PC-9 (cell line): ENCODE measurements at regions not wholly inside any gene's neighbourhood (a gene's known extent, or its start where the extent isn't known, plus 50 kb on each side); places are given as distances from the start of the nearest gene placed in this dataset.

Experiments
- EZH2 ChIP-seq: fragments of 200-600 bp; sonication (generic); IDR thresholded peaks from 2 replicates; pipeline ENCODE4 v1.8.0; 2017; ENCODE audit warnings: antibody characterized with exemption, low read depth
- TF ChIP-seq, protein P1 (sequence below): fragments of 200-600 bp; sonication (generic); conservative IDR thresholded peaks from 2 replicates; pipeline ENCODE4 v1.6.1; 2017; ENCODE audit warnings: mixed run types, antibody characterized with exemption, mild to moderate bottlenecking, moderate library complexity

- TF ChIP-seq, protein P1, sequence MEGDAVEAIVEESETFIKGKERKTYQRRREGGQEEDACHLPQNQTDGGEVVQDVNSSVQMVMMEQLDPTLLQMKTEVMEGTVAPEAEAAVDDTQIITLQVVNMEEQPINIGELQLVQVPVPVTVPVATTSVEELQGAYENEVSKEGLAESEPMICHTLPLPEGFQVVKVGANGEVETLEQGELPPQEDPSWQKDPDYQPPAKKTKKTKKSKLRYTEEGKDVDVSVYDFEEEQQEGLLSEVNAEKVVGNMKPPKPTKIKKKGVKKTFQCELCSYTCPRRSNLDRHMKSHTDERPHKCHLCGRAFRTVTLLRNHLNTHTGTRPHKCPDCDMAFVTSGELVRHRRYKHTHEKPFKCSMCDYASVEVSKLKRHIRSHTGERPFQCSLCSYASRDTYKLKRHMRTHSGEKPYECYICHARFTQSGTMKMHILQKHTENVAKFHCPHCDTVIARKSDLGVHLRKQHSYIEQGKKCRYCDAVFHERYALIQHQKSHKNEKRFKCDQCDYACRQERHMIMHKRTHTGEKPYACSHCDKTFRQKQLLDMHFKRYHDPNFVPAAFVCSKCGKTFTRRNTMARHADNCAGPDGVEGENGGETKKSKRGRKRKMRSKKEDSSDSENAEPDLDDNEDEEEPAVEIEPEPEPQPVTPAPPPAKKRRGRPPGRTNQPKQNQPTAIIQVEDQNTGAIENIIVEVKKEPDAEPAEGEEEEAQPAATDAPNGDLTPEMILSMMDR, result no peak
- no peak for TF ChIP-seq EZH2
Observed at GRCh38 chr3:107894998-107895397, 195.8 kb downstream of the CD47 start.
